NOMO-1 treated with dmso at 0.1 percent for 144 hours (cell line): ENCODE measurements at regions not wholly inside any gene's neighbourhood (a gene's known extent, or its start where the extent isn't known, plus 50 kb on each side); places are given as distances from the start of the nearest gene placed in this dataset.
"Not testable (repeated sequence)": the region's sequence is repeated elsewhere in the genome, so short reads cannot be mapped to it uniquely, and the experiment has no call there.

ENCODE experiments used
- DNase-seq: peaks from one replicate; lab custom pipeline; 2025; ENCODE audit not compliant: unreplicated experiment; lab: John Stamatoyannopoulos, UW

DNA sequence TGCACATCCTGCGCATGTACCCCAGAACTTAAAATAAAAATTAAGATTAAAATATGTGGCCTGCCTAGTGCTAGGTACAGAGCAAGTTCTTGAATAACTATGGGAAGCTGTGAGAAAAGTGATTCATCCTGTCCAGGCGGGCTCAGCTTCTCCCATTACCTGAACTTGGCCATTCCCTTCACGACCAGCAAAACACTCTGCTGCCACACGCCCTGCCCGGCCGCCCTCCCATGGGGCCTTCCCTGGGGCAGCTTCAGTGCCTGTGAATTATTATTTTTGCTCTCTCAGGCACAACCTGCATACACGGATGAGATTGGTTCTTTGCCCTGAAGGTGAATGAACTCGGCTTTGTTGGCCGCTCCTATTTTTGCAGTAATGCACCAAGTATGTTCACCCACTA is 209.2 kb upstream of the SHH start:
- DNase-seq = no peak

DNA sequence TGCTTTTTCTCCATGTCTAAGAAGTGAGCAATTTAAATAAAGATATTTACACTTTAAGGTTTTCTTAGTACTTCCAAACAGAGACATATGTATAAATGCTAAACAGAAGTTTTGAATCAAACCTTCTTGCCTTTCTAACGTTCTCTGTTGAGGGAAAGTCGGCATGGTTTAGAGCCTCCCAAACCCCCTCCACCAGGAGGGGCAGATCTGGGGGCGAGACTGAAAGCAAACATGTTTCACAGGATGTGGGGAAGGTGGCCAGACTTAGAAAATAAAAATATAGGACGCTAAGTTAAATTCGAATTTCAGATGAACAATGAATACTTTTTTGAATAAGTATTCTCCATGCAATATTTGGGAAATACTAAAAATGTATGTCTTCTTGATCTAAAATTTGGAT is 208.3 kb upstream of the SHH start:
- no peak for DNase-seq

- DNase-seq = no peak
These were observed 207.7 kb upstream of the SHH start for GRCh38 chr7:156019776-156020565.

DNA sequence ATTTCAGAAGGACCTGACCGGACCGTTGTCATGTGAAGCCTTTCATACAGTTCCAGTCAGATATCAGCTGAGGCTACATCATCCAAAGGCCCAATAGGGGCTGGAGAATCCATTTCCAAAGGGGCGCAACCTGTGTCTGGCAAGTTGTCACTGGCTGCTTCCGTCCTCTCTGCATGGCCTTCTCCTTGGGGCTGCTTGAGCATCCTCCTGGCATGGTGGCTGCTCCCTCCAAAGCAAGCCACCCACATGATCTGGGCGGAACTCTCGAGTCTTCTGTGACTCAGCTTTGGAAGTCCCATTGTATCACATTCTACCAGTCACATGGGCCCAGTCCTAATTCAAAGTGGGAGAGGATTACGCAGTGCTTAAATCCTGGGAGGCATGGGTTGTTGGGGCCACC is 207.0 kb upstream of the SHH start:
- DNase-seq = no peak

- DNase-seq = no peak
These were observed 205.8 kb upstream of the SHH start for GRCh38 chr7:156017916-156018700.

DNA sequence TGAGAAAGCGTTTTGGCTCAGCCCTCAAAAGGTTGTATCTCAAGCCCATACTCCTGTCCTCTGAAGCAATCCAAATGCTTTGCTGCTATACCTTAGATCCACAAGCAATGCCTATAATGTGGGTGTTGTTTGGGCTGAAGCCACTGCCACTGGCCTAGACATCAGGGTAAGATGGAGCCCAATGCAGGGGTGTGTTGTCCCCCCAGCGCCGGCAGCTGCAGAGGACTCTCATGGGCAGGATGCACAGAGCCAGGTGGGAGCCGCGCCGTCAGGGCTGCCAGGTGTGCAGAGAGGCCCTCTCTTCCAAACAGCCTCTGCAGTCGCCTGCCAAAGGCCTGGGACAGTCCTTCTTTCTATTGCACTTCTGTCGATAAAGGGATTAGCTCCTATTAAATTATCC is 205.2 kb upstream of the SHH start:
- DNase-seq = no peak

GRCh38 chr7:156015237-156016020 is 203.2 kb upstream of the SHH start:
- DNase-seq = no peak

- no peak for DNase-seq
These were observed 202.5 kb upstream of the SHH start for GRCh38 chr7:156014808-156015207.

DNA sequence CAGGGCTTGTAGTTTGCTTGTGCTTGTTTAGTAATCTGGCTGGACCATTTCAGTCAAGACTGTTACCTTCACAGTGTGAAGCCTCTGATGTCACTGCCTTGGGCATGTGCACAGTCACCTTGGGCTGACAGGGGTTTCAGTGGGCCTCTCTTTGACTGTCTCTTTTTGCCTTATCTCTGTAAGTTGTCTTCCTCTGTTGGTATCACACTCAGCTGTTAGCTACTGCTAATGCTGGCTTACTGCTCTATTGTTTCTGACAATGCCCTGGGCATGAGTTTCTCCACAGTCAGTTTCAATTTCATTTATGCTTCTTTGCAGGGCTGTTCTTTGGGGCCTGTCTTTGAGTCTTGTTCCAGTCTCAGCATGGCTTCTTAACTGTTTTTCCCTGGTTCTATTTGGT is 201.9 kb upstream of the SHH start:
- DNase-seq = no peak

GRCh38 chr7:156012412-156012811 is 200.1 kb upstream of the SHH start:
- no peak for DNase-seq

- DNase-seq = no peak
These were observed 197.3 kb upstream of the SHH start for GRCh38 chr7:156009569-156009968.

DNA sequence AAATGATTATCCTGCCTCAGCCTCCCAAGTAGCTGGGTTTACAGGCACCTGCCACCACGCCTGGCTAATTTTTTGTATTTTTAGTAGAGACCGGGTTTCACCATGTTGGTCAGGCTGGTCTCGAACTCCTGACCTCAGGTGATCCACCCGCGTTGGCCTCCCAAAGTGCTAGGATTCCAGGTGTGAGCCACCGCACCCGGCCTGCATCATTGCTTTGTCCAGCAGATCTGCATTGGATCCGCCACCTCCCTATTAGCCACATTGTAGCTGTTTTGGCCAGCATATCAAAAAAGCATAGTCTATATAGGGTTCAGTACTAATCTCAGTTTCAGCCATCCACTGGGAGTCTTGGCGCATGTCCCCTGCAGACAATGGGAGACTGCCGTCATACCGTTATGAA is 194.6 kb upstream of the SHH start:
- not testable (repeated sequence) for DNase-seq

- DNase-seq = no peak
These were observed 193.8 kb upstream of the SHH start for GRCh38 chr7:156006024-156006423.

DNA sequence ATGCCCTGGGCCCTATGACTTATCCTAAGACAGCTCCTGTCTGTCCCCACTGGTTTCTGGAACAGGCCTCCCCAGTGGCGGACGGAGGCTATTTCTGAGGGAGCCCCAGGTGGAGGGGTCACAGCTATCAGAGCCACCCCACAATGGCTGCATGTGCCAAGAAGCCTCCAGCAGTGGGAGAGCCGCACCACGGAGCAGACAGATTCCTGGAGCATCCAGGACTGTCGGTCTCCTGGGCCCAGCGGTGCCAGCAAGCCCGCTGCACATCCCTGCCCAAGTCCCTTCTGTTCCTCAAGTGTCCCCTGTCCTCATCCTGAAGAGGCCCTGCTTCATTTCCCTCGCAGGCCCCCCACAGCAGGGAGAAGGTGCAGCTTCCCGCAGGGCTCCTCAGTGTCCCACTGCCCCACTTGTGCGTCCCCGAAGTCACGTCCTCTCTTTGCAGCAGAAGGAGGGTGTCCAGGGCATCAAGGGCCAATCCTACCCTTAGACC is 193.0 kb upstream of the SHH start:
- DNase-seq = no peak

GRCh38 chr7:156004265-156005201 is 192.3 kb upstream of the SHH start:
- DNase-seq = no peak

GRCh38 chr7:156003220-156004162 is 191.2 kb upstream of the SHH start:
- no peak for DNase-seq

GRCh38 chr7:156002362-156003066 is 190.3 kb upstream of the SHH start:
- DNase-seq = no peak

- DNase-seq = no peak
These were observed 189.4 kb upstream of the SHH start for GRCh38 chr7:156001496-156002260.
